ENCODE measurements at regions not wholly inside any gene's neighbourhood (a gene's known extent, or its start where the extent isn't known, plus 50 kb on each side); places are given as distances from the start of the nearest gene placed in this dataset.

DNA sequence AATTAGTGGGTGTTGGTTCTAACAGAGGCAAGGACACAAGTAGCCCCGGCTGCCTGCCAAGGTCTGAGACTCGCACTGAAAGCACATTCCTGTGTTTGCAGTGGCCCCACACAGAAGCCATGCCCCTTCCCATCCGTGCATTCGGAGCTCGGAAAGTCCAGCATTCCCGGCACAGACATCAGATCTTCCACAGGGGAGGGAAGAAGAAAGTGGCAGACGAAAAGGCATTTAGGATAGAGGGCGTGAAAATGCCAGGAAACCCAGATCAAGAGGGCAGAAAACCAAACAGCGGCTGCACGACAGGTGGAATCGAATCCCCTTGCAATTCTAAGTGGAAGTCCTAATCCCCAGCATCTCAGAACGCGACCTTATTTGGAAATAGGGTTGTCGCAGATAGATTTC lies 105.5 kb upstream of the ASB18 start:
- no peak for TF ChIP-seq IRF2 (CRISPR knock-in tag; IDR thresholded peaks at IDR 0.05)
- no peak for TF ChIP-seq ZNF253 (CRISPR knock-in tag; IDR thresholded peaks at IDR 0.05; ENCODE audit: borderline replicate concordance)
- TF ChIP-seq POLR2AphosphoS5 (IDR thresholded peaks at IDR 0.05; ENCODE audit: low read depth, low read length) = no peak
- no peak for TF ChIP-seq MTA1 (CRISPR knock-in tag; IDR thresholded peaks at IDR 0.05; ENCODE audit: borderline replicate concordance)
- TF ChIP-seq GABPA (IDR thresholded peaks at IDR 0.05; ENCODE audit: low read depth, low read length) = no peak
- no peak for TF ChIP-seq GABPA (CRISPR knock-in tag; IDR thresholded peaks at IDR 0.05; ENCODE audit: low read depth)
- no peak for TF ChIP-seq ZNF747 (CRISPR knock-in tag; IDR thresholded peaks at IDR 0.05; ENCODE audit: borderline replicate concordance)
- no peak for TF ChIP-seq TCF7 (IDR thresholded peaks at IDR 0.05; ENCODE audit: low read depth)
- TF ChIP-seq, protein P1, sequence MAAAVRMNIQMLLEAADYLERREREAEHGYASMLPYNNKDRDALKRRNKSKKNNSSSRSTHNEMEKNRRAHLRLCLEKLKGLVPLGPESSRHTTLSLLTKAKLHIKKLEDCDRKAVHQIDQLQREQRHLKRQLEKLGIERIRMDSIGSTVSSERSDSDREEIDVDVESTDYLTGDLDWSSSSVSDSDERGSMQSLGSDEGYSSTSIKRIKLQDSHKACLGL (CRISPR knock-in tag; IDR thresholded peaks at IDR 0.05) = no peak
